ENCODE measurements at regions not wholly inside any gene's neighbourhood (a gene's known extent, or its start where the extent isn't known, plus 50 kb on each side); places are given as distances from the start of the nearest gene placed in this dataset.

- DNase-seq (ENCODE audit: low spot score), result no peak
These were observed 496.3 kb downstream of the SLC4A3 start for GRCh38 chr2:220123751-220124150.

DNA sequence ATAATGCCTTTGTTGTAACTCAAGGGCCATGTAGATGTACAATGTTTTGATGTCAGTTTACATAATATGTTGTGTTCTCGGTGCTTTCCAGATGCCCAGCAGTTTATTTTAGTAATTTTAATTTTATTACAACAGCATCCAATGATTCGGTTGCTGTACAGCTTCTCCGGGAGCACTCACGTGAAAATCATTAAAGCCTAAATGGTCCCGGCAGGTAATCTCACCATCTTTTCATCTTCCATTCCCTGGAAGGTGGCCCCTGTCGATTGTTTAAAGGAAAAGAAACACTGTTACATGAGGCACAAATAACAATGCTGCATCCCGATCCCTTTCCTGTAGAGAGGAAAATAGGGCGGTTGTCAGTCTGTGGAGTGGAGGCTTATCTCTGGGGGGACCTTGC is 498.1 kb downstream of the SLC4A3 start:
- DNase-seq (ENCODE audit: low spot score), result no peak

DNA sequence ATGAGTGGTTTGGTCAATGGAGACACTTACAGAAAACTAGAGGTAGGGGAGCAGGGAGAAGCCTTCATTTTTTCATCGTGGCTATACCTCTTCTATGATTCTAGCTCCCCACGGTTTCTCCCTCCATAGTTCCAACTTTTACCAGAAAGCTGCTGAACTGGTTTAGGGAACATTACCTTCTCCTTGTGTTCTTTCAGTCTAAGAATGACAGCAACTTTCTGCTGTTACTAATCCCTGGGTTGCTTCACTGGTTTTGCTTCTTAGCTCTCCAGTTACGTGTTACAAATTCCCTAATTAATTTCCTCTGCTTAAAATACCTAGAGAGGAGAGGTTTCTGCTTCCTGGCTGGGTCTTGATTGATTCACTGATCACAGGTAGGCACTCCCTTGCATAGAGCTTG is 499.9 kb downstream of the SLC4A3 start:
- no peak for DNase-seq (ENCODE audit: low spot score)

DNA sequence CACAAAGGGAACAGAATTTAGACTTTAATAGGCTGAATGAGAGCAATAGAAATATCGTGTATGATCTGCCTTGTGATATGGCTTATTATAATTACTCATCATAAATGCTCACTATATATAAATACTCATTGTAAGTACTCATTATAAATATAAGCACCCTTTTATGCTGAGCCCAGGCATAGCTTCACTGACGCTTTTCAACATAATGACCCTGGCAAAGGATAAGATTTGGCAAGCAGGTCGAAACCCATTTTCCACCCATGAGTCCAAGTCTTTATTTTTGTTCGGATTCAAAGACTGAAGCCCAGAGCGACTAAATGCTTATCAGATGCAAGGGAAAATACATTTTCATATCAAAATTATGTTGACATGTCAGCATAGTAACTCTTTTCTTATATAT is 500.4 kb downstream of the SLC4A3 start:
- no peak for DNase-seq (ENCODE audit: low spot score)

DNA sequence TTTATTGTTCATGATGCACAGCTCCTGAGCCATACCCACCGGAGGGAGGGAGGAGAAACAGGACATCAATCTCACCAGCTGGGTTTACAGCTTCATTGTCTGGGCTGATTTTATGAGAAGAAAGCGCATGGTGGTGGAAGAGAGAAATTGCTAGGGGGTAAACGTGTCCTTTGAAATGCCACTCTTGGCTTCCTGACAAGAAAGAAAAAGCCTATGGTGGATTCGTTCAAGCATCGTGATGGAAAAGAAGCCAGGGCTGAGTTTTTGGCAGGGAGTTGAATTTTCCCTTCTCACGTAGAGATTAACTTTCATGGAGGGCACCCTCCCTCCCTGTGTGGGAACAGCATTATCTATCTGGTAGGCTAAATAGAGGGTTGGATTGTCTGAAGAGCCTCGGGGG is 502.0 kb downstream of the SLC4A3 start:
- no peak for DNase-seq (ENCODE audit: low spot score)

DNA sequence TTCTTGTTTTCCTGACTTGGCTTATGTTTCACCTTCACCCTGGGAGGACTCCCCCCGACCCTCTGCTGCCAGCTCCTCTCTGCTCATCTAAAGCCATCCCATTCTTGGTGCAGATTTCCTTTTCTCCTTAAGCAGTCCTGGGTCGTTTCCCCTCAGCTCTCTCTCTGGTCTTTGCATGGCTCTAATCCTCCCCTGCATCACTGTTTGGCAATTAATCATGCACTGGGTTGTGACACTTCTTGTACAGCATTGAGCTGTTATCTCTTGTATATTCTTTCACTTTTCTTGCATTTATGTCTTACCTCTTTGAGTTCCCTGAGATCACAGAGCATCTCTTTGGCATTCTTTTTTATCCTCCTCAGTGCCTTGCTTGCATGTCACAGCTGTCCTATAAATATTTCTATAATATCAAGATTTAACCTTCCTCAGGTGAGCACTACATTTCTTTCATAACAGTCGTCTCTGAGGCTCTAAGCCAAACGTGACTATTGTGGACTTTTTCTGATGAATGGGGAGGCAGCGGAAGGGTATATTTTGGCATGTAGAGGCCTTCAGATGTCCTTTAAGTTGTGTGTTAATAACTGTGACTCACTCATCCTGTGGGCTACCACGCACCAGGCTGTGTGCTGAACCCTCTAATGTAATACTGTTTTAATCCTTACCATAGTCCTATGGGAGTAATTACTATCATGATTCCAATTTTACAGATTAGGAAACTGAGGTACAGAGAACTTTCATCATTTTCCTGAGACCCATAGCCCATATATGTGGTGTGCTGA is 507.5 kb downstream of the SLC4A3 start:
- DNase-seq (ENCODE audit: low spot score), result no peak

DNA sequence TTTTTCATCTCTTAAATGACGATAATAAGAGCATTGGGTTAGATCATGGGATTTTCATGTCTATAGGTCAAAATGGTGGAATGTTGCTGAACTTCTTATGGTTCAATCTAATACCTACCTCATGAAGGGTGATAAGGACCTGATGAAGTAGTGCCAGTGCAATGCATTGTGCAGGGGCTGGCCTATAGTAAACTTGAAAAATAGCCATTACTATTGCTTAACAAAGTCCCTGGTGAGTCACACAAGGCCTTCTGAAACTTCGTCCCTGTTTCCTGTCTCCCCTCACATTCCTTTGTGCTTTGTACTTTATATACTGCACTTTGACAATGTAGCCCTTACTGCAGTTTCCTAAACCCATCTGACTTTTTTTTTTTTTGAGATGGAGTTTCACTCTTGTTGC is 515.9 kb downstream of the SLC4A3 start:
- DNase-seq (ENCODE audit: low spot score), result no peak

- no peak for DNase-seq (ENCODE audit: low spot score)
These were observed 517.0 kb downstream of the SLC4A3 start for GRCh38 chr2:220144411-220144810.

GRCh38 chr2:220147161-220148038 is 520.0 kb downstream of the SLC4A3 start:
- no peak for DNase-seq (ENCODE audit: low spot score)

DNA sequence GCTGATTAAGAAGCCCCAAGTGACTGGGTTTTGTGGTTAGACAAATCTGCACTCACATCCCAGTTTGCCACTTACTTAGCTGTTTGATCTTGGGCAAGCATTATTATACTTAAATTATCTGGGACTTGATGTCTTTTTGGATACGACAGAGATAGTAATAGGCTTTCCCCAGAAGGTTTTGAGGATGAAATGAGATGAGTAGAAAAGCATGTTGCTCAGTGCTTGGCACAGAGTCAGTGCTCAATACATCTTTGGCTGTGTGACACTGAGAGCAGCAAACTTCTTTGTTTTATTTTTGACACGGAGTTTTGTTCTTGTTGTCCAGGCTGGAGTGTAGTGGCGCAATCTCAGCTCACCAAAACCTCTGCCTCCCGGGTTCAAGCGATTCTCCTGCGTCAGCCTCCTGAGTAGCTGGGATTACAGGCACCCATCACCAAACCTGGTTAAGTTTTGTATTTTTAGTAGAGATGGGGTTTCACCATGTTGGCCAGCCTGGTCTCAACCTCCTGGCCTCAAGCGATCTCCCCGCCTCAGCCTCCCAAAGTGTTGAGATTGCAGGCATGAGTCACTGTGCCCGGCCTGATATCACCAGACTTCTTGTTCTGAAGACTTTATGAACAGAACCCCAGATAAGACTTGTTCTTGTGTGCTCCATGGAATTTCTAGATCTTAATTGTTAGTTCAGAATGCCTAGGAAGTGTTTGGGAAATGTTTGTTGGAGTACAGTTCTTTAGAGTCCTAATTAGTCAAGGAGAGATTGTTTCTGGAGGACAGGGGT is 521.2 kb downstream of the SLC4A3 start:
- no peak for DNase-seq (ENCODE audit: low spot score)

GRCh38 chr2:220151341-220151740 is 523.9 kb downstream of the SLC4A3 start:
- DNase-seq (ENCODE audit: low spot score), result no peak

- DNase-seq (ENCODE audit: low spot score), result no peak
These were observed 525.0 kb downstream of the SLC4A3 start for GRCh38 chr2:220152281-220152935.

DNA sequence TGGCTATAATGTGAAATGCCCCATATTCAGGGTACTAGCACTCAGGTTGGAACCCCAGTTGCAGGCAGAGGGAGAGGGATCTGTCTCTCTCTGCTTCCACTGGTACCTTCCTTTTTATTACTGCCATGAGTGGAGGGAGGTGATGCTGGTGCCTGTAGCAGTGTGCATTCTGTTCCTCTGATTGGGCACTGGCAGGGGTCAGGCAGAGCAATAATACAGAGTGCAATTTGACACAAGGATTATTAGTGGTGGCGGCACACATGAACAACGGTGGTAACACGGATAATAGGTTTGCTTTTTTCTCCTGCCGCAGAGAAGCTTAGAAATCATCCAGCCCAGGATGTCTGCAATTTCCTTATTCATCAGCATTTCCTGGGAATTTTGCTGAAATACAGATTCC is 525.7 kb downstream of the SLC4A3 start:
- no peak for DNase-seq (ENCODE audit: low spot score)

- no peak for DNase-seq (ENCODE audit: low spot score)
These were observed 526.9 kb downstream of the SLC4A3 start for GRCh38 chr2:220154304-220154703.

DNA sequence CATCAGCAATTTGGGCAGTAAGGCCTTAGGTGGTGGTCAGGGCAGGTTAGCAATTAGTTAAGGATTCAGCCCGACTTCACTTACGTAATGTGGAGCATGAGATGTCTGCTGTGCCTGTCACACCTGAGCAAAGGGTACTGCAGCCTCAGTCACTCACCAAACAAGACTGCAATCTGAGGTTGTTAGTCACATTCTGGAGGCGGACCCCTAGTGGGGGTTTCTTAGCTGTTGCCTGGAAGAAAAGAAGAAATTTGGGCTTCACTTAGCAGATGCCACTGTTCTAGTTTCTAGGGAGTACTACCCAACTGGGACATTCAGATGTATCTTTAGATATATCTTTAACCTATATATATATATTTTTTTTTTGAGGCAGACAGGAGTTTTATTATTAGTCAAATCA is 529.9 kb downstream of the SLC4A3 start:
- DNase-seq (ENCODE audit: low spot score), result no peak

DNA sequence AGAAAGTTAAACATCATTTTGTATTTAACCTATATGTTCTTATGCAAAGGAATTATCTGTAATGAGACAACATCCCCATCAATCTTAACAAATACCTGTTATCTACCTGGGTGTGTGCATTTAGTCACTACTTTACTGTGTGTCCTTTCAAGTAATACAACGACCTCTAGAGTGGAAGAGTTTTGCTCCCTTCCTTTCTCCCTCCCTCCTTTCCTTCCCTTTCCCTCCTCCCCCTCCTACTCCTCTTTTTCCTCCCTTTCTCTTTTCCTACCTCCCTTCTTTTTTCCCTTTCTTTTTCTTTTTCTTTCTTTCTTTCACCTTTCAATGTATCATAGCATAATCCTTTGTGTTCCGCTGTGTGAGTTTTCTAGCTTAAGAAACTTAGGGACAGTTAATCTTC is 532.3 kb downstream of the SLC4A3 start:
- DNase-seq (ENCODE audit: low spot score), result no peak

GRCh38 chr2:220162320-220162719 is 534.9 kb downstream of the SLC4A3 start:
- DNase-seq (ENCODE audit: low spot score), result no peak

- DNase-seq (ENCODE audit: low spot score), result no peak
These were observed 536.1 kb downstream of the SLC4A3 start for GRCh38 chr2:220163486-220163885.

GRCh38 chr2:220165401-220165800 is 538.0 kb downstream of the SLC4A3 start:
- DNase-seq (ENCODE audit: low spot score), result no peak

- no peak for DNase-seq (ENCODE audit: low spot score)
These were observed 539.2 kb downstream of the SLC4A3 start for GRCh38 chr2:220166616-220167015.

- DNase-seq (ENCODE audit: low spot score), result no peak
These were observed 540.5 kb downstream of the SLC4A3 start for GRCh38 chr2:220167956-220168355.

All from Ammon's horn (tissue), 1 donor.